ENCODE measurements at regions not wholly inside any gene's neighbourhood (a gene's known extent, or its start where the extent isn't known, plus 50 kb on each side); places are given as distances from the start of the nearest gene placed in this dataset.

DNA sequence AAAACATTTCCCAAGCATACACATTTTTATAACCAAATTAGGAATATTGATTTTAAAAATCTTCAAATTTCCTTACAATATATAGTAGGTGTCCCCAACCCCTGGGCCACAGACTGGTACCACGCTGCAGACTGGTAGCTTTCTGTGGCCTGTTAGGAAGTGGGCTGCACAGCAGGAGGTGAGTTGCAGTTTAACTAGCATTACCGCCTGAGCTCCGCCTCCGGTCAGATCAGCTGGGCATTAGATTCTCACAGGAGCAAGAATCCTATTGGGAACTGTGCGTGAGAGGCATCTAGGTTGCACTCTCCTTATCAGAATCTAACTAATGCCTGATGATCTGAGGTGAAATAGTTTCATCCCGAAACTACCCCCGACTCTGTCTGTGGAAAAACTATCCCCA, 62.1 kb downstream of the ZWINT start:
- ChIA-PET POLR2A (no interaction called here), CTCF (interaction anchor here (0.7 kb wide), 1 partner anchor 32 kb away, joined by 3 read pairs; no protein-coding TSS in a partner anchor), RAD21 (ENCODE audit: unreplicated experiment) (no interaction called here), SMC1A (ENCODE audit: uncharacterized antibody, unreplicated experiment) (no interaction called here)
- Histone ChIP-seq H3K79me2 (ENCODE audit: control insufficient read depth, insufficient read depth, low read length) (no peaks in the 10 kb centered on the region), H3K9ac (ENCODE audit: control insufficient read depth, insufficient read depth, low read length) (no peak overlapping the region), H3K9me3 (replicated peaks; ENCODE audit: control insufficient read depth, insufficient read depth, low read length) (no peaks in the 10 kb centered on the region), H3K27ac (ENCODE audit: control insufficient read depth, insufficient read depth) (no peak overlapping the region), H2AFZ (ENCODE audit: control insufficient read depth, low read depth, low read length) (no peak overlapping the region), H3K4me1 (ENCODE audit: control insufficient read depth, insufficient read depth, low read length) (no peaks in the 10 kb centered on the region), H4K20me1 (ENCODE audit: control insufficient read depth, insufficient read depth) (no peaks in the 10 kb centered on the region), H3K4me3 (no peak overlapping the region), H3K27me3 (replicated peaks in 1 of 2; ENCODE audit: control insufficient read depth in 2 of 2, insufficient read depth in 2 of 2, low read length in 1 of 2) (no peaks in the 10 kb centered on the region), H3K36me3 (ENCODE audit: control insufficient read depth in 2 of 2, insufficient read depth in 2 of 2, low read length in 1 of 2) (no peaks in the 10 kb centered on the region), H3K4me2 (ENCODE audit: control insufficient read depth, insufficient read depth) (no peak overlapping the region)
- no peak for DNase-seq (ENCODE audit: low read depth, low spot score)
- 63% methylated on average over 7 of the region's 7 CpGs for WGBS (ENCODE audit: insufficient coverage, insufficient replicate concordance, low lambda C conversion rate, missing lambda C conversion rate)
- intact Hi-C loops (cut with micrococcal nuclease; ENCODE audit: unreplicated experiment) = no loop called here
- in situ Hi-C loops (cut with MboI) = no loop called here
- TF ChIP-seq MYC (IDR thresholded peaks at IDR 0.05; ENCODE audit: insufficient read depth, insufficient read length, insufficient replicate concordance, low read length, severe bottlenecking) (no peak), PBX3 (IDR thresholded peaks at IDR 0.05; ENCODE audit: insufficient replicate concordance, low read depth, low read length) (no peak), SRF (IDR thresholded peaks at IDR 0.05; ENCODE audit: low read depth in 2 of 2, low read length in 2 of 2) (no peak), CREB1 (IDR thresholded peaks at IDR 0.05; ENCODE audit: low read depth) (no peak)
- FAIRE-seq = no peak
- ATAC-seq = no peak
- no TSS peak for BruUV-seq (replicated peaks)

DNA sequence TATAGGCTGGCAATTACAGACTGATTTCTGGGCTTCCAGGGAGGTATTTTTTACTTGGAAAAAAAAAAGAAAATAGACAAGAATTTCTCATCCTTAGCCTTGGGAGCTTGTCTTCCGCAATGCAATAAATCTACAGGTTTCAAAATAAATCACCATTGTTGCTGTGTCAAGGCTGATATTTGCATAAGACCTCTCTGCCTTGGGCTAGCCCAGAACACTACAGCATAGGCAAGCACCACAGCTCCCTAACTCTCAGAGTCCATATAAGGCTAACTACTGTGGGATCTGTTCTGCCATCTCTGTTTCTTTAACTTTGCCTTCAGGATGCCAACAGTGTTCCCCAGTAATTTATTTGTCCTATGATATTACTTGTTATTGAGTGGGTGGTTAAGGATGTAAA, 64.4 kb downstream of the ZWINT start:
- FAIRE-seq (peak; percentile 62), DNase-seq (ENCODE audit: low read depth, low spot score) (no peak), ATAC-seq (0 out of 3 replicates have a peak, but pooled peaks have one; percentile 44)
- Histone ChIP-seq H3K9me3 (replicated peaks; ENCODE audit: control insufficient read depth, insufficient read depth, low read length) (no peaks in the 10 kb centered on the region), H3K4me1 (ENCODE audit: control insufficient read depth, insufficient read depth, low read length) (no peaks in the 10 kb centered on the region), H3K9ac (ENCODE audit: control insufficient read depth, insufficient read depth, low read length) (no peak overlapping the region), H3K27ac (ENCODE audit: control insufficient read depth, insufficient read depth) (no peak overlapping the region), H4K20me1 (ENCODE audit: control insufficient read depth, insufficient read depth) (no peaks in the 10 kb centered on the region), H3K4me2 (ENCODE audit: control insufficient read depth, insufficient read depth) (no peak overlapping the region), H3K79me2 (ENCODE audit: control insufficient read depth, insufficient read depth, low read length) (no peaks in the 10 kb centered on the region), H3K36me3 (ENCODE audit: control insufficient read depth in 2 of 2, insufficient read depth in 2 of 2, low read length in 1 of 2) (no peaks in the 10 kb centered on the region), H2AFZ (ENCODE audit: control insufficient read depth, low read depth, low read length) (no peak overlapping the region), H3K4me3 (no peak overlapping the region), H3K27me3 (replicated peaks in 1 of 2; ENCODE audit: control insufficient read depth in 2 of 2, insufficient read depth in 2 of 2, low read length in 1 of 2) (no peaks in the 10 kb centered on the region)
- intact Hi-C loops (cut with micrococcal nuclease; ENCODE audit: unreplicated experiment) = no loop called here
- ChIA-PET RAD21 (ENCODE audit: unreplicated experiment) (no interaction called here), CTCF (no interaction called here), POLR2A (no interaction called here), SMC1A (ENCODE audit: uncharacterized antibody, unreplicated experiment) (no interaction called here)
- in situ Hi-C loops (cut with MboI) = no loop called here
- BruUV-seq (replicated peaks) = no TSS peak
- WGBS (ENCODE audit: insufficient coverage, insufficient replicate concordance, low lambda C conversion rate, missing lambda C conversion rate) = 81% methylated on average over 1 of the region's 1 CpG
- TF ChIP-seq MEF2A (IDR thresholded peaks at IDR 0.05; ENCODE audit: insufficient read depth, low read depth, low read length) (no peak), NR2F1 (conservative IDR thresholded peaks at IDR 0.05) (no peak), ZBTB11 (CRISPR knock-in tag; IDR thresholded peaks at IDR 0.05) (no peak), TARDBP (IDR thresholded peaks at IDR 0.05; ENCODE audit: borderline replicate concordance) (no peak), ATF3 (IDR thresholded peaks at IDR 0.05; ENCODE audit: borderline replicate concordance, extremely low read depth, low read depth, low read length) (no peak), CEBPB (IDR thresholded peaks at IDR 0.05; ENCODE audit: borderline replicate concordance in 1 of 2, low read depth in 2 of 2, low read length in 2 of 2) (no peak)
- TF ChIP-seq, protein P1, sequence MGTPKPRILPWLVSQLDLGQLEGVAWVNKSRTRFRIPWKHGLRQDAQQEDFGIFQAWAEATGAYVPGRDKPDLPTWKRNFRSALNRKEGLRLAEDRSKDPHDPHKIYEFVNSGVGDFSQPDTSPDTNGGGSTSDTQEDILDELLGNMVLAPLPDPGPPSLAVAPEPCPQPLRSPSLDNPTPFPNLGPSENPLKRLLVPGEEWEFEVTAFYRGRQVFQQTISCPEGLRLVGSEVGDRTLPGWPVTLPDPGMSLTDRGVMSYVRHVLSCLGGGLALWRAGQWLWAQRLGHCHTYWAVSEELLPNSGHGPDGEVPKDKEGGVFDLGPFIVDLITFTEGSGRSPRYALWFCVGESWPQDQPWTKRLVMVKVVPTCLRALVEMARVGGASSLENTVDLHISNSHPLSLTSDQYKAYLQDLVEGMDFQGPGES (IDR thresholded peaks at IDR 0.05) = no peak
